ENCODE measurements at regions not wholly inside any gene's neighbourhood (a gene's known extent, or its start where the extent isn't known, plus 50 kb on each side); places are given as distances from the start of the nearest gene placed in this dataset.
A peak's percentile ranks its signal among the peaks of the same experiment; 100 is the strongest.

DNA sequence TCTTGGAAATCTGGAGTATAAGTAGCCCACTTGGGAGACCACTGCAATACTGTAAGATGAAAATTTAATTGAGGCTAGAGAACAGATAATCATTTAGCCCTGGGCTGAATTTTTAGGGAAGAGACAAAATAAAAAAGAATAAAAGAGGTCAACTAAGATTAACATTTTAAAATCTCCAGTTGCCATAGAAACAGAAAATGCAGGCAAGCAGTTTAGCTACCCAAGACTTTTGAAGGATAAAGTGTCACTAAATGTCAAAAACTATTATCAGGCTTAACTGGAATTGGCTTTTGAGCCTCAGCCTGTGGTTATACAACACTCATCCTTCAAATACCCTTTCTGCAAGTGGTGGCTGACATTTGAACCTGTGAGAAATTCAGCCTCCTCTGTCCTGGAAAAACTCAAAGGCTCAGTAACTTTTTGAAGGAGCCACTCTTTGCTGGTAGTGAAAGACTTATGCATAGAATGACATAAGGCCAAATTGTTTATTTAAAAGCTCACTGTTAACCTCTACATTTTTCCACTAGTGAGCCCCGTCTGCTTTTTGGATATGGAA lies 220.7 kb upstream of the KCNJ16 start:
- no peak for DNase-seq

- no peak for DNase-seq
Measured at GRCh38 chr17:69856946-69857345, 218.1 kb upstream of the KCNJ16 start.

GRCh38 chr17:69857412-69857835 lies 217.6 kb upstream of the KCNJ16 start:
- peak in 1 of 2 experiments; percentile 6 for DNase-seq

GRCh38 chr17:69858460-69858859 lies 216.6 kb upstream of the KCNJ16 start:
- no peak for DNase-seq

DNA sequence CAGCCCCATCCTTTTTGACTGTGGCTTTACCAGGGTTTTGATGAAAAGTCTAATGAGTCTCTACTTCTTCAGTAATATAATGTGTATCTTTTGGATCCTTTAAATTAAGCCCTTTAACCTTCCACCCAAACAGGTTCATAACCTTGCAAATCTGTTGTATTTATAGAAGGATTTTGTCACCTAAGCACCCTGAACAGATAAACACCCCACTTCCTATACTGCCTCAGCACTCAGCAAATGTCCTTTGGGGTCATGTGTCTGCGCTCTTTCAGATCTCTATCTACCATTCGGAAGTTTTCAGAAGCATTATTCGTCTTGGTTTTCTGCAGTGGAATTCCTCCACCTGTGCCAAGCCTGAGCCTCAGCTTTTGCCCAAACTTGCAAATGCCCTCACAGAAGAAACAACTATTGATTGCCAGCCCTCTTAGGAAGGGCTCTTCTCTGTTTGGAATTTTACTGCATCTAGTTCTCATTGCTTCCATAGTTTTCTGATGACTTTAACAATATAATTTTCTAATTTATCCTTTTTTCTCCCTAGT lies 214.8 kb upstream of the KCNJ16 start:
- DNase-seq, result no peak

DNA sequence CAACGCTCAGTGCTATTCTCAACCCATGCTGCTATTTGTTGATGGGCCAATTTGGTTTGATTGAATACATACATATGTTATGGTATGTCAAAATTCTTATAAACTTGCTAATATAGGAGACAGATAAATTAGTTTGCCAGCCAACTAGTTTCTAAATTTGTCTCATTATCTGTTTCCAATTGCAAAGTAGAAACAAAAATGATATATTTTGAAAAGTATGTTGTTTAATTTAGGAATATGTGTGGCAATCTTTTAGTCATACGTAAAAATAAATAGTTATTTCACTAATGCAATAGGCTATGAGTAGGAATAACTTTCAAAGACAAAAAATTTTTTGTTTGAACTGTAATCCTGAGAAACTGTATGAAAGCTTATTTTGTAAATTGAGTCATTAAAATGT lies 210.6 kb upstream of the KCNJ16 start:
- no peak for DNase-seq

DNA sequence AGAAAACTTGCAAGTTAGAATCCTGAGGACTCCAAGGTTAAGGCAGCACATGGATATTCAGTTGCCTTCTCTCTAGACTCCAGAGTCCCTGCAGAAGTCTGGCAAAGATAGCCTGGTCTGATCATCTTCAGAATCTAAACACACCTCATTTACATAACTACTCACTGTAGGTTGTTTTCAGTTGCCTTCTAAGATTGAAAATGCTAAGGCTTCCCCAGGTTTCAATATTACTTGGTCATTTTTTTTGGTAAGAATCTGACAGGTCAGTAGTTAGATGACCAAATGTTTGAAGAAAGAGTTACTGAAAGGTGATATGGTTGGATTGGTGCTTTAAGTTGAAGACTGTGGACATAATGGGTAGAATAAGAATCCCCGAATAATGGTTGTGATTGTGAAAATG lies 205.4 kb upstream of the KCNJ16 start:
- no peak for DNase-seq

- DNase-seq, result no peak
Measured at GRCh38 chr17:69870091-69870530, 204.9 kb upstream of the KCNJ16 start.

DNA sequence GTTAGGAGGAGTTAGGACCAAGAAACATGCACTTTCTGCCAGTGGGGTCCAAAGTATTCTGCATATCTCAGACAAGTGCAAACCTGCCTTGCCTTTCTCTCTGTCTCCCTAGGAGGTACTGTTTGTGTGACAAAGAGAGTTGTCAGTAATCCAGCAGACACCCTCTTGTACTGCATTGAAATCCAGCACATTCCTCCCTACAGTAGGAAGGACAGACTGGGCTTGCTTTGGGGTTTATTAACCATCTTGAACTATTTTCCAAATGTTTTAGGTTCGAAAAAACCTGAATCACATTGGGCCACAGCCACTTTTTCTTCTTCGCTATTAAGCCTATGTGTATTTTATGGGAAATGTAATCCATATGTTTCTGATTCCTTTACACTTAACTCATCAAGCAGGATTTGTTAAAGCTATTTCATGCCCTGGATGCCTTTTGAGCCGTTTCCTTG lies 204.2 kb upstream of the KCNJ16 start:
- DNase-seq, result no peak

GRCh38 chr17:69871318-69871717 lies 203.7 kb upstream of the KCNJ16 start:
- DNase-seq, result no peak

DNA sequence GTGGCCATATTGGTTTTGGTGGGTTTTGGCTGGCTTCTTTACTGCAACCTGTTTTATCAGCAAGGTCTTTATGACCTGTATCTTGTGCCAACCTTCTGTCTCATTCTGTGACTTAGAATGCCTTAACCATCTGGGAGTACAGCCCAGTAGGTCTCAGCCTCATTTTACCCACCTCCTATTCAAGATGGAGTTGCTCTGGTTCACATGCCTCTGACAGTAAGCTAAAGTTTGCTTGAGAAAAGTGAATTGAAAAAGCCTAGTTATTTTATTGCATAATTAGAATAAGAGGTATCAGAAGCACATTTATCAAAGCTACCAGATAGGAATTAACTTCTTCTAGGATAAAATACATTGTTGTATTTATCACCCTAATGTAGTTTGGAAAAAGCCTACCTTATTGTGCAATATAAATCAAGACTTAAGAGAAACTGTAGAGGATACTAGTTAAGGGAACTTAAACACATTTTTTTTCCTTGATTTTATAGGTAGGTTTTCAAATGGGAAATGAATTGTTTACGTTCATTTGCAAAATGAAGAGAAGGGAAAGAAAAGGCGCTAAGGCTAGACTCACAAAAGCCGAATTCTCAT lies 202.3 kb upstream of the KCNJ16 start:
- DNase-seq, result no peak

DNA sequence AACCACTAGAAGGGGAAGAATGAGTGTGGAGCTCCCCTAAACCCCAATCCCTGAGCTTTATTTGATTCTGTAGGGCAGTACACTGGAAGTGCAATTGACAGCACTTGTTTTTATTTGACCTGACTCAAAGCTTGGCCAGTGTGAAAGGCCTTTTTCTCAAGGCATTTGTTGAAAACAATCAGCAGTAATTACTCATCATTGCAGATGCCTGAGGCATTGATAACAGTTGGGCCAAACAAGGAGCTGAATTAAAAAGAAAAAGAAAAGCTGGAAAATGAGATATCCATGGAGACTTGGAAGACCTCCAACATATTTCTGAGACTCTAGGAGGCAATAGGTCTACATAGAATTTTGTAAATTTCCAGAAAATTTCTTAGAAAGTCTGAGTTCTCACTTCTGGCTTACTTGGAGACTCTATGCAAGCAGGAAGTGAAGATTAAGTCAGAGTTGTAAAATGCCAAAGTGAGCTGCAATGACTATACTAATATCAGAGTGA lies 200.8 kb upstream of the KCNJ16 start:
- no peak for DNase-seq

- DNase-seq, result no peak
Measured at GRCh38 chr17:69876757-69877156, 198.3 kb upstream of the KCNJ16 start.

DNA sequence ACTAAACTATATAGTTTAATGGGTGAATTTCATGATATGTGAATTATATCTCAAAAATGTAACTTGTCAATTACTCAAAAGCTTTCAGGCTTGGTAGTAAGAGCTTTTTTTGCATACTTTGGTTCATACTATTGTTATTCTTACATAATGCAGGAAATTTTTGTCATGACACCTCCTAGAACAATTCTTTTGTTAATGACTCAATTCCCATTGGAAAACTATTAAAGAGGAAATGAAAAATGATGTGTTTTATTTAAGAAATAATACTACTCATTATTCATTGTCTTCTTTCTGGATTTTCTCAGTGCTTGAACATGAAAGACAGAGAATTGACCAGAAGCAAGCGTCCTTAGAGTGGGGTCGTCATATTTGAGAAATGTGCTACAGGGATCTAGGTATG lies 196.4 kb upstream of the KCNJ16 start:
- no peak for DNase-seq

DNA sequence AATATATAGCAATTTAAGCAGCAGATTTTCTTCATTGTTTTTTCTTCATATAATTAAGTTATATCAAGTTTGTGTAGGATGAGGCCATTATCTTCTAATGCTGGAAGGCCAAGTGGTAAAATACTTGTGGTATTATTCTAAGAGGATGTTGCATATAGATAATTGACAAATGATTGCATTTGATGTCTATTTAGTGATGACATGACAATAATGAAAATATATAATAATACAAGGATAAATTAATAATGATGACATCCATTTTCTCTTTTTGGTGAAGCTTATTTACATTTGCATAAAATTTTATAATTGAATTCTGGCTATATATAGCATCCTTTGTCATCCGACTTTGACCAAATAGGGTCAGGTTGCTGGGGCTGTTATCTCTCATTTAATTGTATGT lies 195.4 kb upstream of the KCNJ16 start:
- DNase-seq, result no peak

DNA sequence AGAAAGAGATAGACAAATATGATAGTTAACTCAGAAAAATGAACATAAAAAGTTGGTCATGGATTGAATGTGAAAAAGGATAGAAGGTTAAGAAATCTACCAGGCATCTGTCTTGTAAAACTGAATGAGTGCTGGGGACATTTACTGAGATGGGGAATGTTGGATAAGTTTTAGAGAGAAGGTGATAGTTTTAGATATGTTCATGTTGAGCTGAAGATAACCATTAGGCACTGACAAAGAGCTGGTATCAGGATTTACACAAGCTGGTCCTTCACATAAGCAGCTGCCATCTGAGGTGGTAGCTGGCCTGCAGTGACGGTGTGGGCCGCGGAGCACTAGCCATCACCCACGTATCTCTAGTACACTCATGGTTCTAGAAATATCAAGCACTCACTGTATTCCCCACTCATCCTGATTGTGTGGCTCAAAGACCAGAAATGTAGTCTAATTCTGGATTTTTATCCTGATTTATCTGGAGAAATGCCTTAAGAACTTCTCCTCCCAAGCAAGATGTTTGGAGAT lies 194.4 kb upstream of the KCNJ16 start:
- no peak for DNase-seq

DNA sequence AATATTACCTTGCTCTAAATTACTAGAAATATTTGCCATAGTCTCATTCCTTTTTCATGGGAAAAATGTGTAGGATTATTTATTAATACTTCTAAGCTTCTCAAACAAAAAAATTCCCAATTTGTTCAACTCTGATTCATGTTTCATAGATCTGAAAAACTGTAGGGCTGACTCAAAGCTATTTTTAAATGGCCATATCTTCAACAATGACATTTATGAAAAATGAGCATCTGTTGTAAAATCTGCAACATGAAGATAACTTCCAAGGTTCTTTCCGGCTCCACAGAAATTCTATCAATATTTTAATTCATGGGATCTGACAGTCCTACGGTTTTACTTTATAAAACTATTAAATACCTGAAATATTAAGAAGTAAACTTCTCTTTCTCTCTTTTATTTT lies 192.7 kb upstream of the KCNJ16 start:
- DNase-seq, result no peak

DNA sequence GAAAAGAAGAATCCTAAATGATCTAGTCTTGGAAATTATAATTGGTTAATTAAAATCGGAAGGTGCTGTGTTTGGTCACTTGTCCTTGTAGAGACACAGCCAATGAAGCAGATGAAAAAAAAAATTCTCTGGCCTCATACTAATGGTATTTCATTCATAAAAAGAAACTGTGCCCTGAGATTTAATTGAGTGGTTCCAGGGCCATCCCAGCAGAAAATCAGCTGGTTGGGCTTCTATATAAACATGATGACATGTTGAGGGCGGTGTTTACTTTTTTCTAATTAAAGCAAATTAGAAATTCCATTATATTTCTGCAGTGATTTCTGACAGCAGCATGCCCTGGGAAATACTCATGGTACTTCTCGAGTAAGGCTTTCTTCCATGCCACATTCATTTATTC lies 191.9 kb upstream of the KCNJ16 start:
- no peak for DNase-seq

GRCh38 chr17:69884356-69884755 lies 190.7 kb upstream of the KCNJ16 start:
- DNase-seq, result no peak

GRCh38 chr17:69884846-69885245 lies 190.2 kb upstream of the KCNJ16 start:
- DNase-seq, result no peak

GRCh38 chr17:69898601-69899000 lies 176.4 kb upstream of the KCNJ16 start:
- DNase-seq, result no peak

DNA sequence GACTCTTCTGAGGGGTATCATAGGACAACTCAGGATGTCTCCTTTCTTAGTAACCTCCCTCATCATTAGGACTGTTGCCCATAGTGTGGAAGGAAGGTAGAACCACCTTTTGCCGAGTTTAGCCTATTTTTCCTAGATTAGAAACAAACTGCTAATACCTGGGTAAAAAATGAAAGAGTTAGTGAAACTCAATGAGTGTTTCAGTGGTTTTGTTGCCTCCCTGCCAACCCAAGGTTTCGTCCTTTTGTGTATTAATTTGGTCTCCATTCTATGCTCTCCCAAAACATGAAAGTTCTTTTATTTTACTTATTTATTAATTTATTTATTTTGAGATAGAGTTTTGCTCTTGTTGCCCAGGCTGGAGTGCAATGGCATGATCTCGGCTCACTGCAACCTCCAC lies 174.9 kb upstream of the KCNJ16 start:
- no peak for DNase-seq

GRCh38 chr17:69900829-69901228 lies 174.2 kb upstream of the KCNJ16 start:
- DNase-seq, result no peak

- DNase-seq, result no peak
Measured at GRCh38 chr17:69906306-69906705, 168.7 kb upstream of the KCNJ16 start.
